CD4-positive, alpha-beta T cell (primary cell): ENCODE measurements at regions not wholly inside any gene's neighbourhood (a gene's known extent, or its start where the extent isn't known, plus 50 kb on each side); places are given as distances from the start of the nearest gene placed in this dataset.

ENCODE experiments used
- ATAC-seq: fragments of 200-7000 bp; cut with Tn5 transposase; one replicate; pipeline ENCODE4 v1.10.0; 2022; ENCODE audit warnings: mild to moderate bottlenecking; ENCODE audit not compliant: poor library complexity
- CTCF ChIA-PET: fragments of 350-600 bp; sonication (Branson Sonifier 250); formaldehyde crosslinking; loops from one replicate; lab custom pipeline; 2021; ENCODE audit warnings: antibody characterized with exemption, inconsistent platforms; lab: Charles Lee
- POLR2A ChIA-PET: fragments of 350-600 bp; sonication (Branson Sonifier 250); formaldehyde crosslinking; loops from one replicate; lab custom pipeline; 2021; ENCODE audit warnings: antibody characterized with exemption, inconsistent platforms; lab: Charles Lee
- DNase-seq, 14 experiments: peaks; one replicate each; pipeline ENCODE4 v3.0.0-alpha.2; 2013 to 2020; ENCODE audit warnings: mixed read lengths in 2 of 14
- H3K27ac ChIP-seq, 2 donors: one replicate each; pipeline versions ENCODE4 v1.5.1 to v1.7.0; 2013; ENCODE audit warnings: low read length in 2 of 2, low read depth in 1 of 2, mild to moderate bottlenecking in 1 of 2
- H3K27me3 ChIP-seq, 2 experiments: 1 replicate in 1 of 2; 2 replicates in 1 of 2; pipeline versions ENCODE4 v1.6.1 to v1.7.0; 2013; ENCODE audit warnings: low read length in 2 of 2, control low read depth in 1 of 2, mild to moderate bottlenecking in 1 of 2, moderate library complexity in 1 of 2; ENCODE audit not compliant: insufficient read depth in 2 of 2, control insufficient read depth in 1 of 2
- H3K36me3 ChIP-seq: one replicate; pipeline ENCODE4 v1.6.1; 2013; ENCODE audit warnings: low read length, control low read depth; ENCODE audit not compliant: insufficient read depth
- H3K4me1 ChIP-seq: one replicate; pipeline ENCODE4 v1.6.1; 2013; ENCODE audit warnings: low read length, control low read depth; ENCODE audit not compliant: insufficient read depth
- H3K4me3 ChIP-seq: one replicate; pipeline ENCODE4 v1.5.1; 2013; ENCODE audit warnings: mild to moderate bottlenecking, low read length, moderate library complexity
- H3K9me3 ChIP-seq, 2 experiments: 1 replicate in 1 of 2; 2 replicates in 1 of 2; pipeline versions ENCODE4 v1.6.1 to v1.7.0; 2013; ENCODE audit warnings: low read length in 2 of 2, mild to moderate bottlenecking in 2 of 2, control low read depth in 1 of 2, moderate library complexity in 1 of 2; ENCODE audit not compliant: control insufficient read depth in 1 of 2, insufficient read depth in 1 of 2
- H3K27ac Mint-ChIP-seq: one replicate; pipeline ENCODE4 v1.8.0; 2020; ENCODE audit warnings: mixed read lengths
- H3K27me3 Mint-ChIP-seq: one replicate; pipeline ENCODE4 v1.8.0; 2021; ENCODE audit warnings: mixed read lengths
- H3K36me3 Mint-ChIP-seq: one replicate; pipeline ENCODE4 v1.8.0; 2021; ENCODE audit warnings: low read depth, mixed read lengths
- H3K4me1 Mint-ChIP-seq: one replicate; pipeline ENCODE4 v1.8.0; 2021; ENCODE audit warnings: low read depth, mixed read lengths
- H3K4me3 Mint-ChIP-seq: one replicate; pipeline ENCODE4 v1.8.0; 2020; ENCODE audit warnings: mild to moderate bottlenecking, mixed read lengths
- H3K9me3 Mint-ChIP-seq: one replicate; pipeline ENCODE4 v1.8.0; 2020; ENCODE audit warnings: mixed read lengths
- intact Hi-C, 2 experiments: fragments of 100-400 bp; cut with DNase I in 1 of 2; cut with micrococcal nuclease in 1 of 2; formaldehyde crosslinking; loops; one replicate each; pipeline versions ENCODE4 v1.15.1 to v1.9.0; 2023 to 2025; cut with DNase I, micrococcal nuclease
- TF ChIP-seq, protein P1 (sequence below): fragments of 200-600 bp; IDR thresholded peaks from one replicate; pipeline ENCODE4 v1.8.0; 2022; ENCODE audit warnings: antibody characterized with exemption, mild to moderate bottlenecking

DNA sequence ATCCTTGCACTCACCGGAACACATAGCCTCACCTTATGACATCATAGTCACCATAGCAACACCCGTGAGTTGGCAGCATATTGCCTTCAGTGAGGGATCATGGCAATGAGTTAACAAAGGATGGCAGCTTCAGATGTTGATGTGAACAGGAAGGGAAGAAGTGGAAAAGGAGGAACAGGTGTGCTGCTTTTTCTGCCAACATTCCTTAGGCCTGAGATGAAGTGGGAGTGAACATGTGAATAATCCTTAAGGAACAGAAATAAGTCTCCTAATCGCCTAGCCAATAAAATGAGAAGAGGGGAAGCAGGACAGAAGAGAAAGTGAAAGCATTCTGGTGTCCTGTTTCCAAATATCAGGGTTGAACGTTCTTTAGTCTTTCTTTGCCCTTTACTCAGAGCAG is 360.0 kb downstream of the BRINP1 start:
- Histone ChIP-seq H3K36me3 (no peaks in the 10 kb centered on the region), H3K9me3 (no peaks in the 10 kb centered on the region), H3K4me1 (no peaks in the 10 kb centered on the region), H3K27me3 (no peaks in the 10 kb centered on the region), H3K4me3 (no peak overlapping the region), H3K27ac (no peak overlapping the region)
- Mint-ChIP-seq H3K27ac (no peak overlapping the region), H3K4me3 (no peak overlapping the region), H3K27me3 (no peaks in the 10 kb centered on the region), H3K36me3 (no peaks in the 10 kb centered on the region), H3K9me3 (no peaks in the 10 kb centered on the region), H3K4me1 (no peaks in the 10 kb centered on the region)
- ATAC-seq (no peak), DNase-seq (no peak)
- intact Hi-C loops, result no loop called here
- TF ChIP-seq, protein P1, sequence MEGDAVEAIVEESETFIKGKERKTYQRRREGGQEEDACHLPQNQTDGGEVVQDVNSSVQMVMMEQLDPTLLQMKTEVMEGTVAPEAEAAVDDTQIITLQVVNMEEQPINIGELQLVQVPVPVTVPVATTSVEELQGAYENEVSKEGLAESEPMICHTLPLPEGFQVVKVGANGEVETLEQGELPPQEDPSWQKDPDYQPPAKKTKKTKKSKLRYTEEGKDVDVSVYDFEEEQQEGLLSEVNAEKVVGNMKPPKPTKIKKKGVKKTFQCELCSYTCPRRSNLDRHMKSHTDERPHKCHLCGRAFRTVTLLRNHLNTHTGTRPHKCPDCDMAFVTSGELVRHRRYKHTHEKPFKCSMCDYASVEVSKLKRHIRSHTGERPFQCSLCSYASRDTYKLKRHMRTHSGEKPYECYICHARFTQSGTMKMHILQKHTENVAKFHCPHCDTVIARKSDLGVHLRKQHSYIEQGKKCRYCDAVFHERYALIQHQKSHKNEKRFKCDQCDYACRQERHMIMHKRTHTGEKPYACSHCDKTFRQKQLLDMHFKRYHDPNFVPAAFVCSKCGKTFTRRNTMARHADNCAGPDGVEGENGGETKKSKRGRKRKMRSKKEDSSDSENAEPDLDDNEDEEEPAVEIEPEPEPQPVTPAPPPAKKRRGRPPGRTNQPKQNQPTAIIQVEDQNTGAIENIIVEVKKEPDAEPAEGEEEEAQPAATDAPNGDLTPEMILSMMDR, result no peak
- CTCF ChIA-PET, result no interaction called here
- POLR2A ChIA-PET, result no interaction called here

DNA sequence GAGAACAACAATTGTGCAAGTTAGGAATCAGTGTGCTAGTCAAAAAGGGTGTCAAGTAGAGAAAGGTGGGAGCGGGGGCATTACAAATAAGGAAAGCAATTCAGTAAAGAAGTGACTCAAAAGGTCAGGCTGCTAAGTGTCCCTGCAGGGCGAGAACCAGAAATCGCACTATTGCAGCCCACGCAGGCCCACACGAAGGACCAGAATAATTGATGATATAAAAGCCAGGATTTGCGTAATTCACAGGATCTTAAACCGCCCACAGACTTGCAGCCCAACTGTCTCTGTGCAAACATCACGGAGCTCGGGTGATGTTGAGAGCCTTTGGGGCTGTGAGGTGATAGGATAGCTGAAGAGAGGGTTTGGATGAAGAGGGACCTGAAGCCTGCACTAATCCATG is 349.0 kb downstream of the BRINP1 start:
- no peaks in the 10 kb centered on the region for H3K4me1 ChIP-seq
- CTCF ChIA-PET, result no interaction called here
- Mint-ChIP-seq H3K27ac (no peak overlapping the region), H3K27me3 (no peaks in the 10 kb centered on the region), H3K4me3 (no peak overlapping the region), H3K9me3 (peaks cover 7% of the 10 kb centered on the region), H3K36me3 (no peaks in the 10 kb centered on the region), H3K4me1 (no peaks in the 10 kb centered on the region)
- H3K4me3 ChIP-seq, result no peak overlapping the region
- intact Hi-C loops, result no loop called here
- H3K36me3 ChIP-seq, result no peaks in the 10 kb centered on the region
- POLR2A ChIA-PET, result no interaction called here
- no peak overlapping the region for H3K27ac ChIP-seq
- no peak for ATAC-seq
- H3K27me3 ChIP-seq, result no peaks in the 10 kb centered on the region
- DNase-seq, result no peak
- peaks cover 0 to 4% of the 10 kb centered on the region in 2 experiments for H3K9me3 ChIP-seq
- TF ChIP-seq, protein P1, result no peak

DNA sequence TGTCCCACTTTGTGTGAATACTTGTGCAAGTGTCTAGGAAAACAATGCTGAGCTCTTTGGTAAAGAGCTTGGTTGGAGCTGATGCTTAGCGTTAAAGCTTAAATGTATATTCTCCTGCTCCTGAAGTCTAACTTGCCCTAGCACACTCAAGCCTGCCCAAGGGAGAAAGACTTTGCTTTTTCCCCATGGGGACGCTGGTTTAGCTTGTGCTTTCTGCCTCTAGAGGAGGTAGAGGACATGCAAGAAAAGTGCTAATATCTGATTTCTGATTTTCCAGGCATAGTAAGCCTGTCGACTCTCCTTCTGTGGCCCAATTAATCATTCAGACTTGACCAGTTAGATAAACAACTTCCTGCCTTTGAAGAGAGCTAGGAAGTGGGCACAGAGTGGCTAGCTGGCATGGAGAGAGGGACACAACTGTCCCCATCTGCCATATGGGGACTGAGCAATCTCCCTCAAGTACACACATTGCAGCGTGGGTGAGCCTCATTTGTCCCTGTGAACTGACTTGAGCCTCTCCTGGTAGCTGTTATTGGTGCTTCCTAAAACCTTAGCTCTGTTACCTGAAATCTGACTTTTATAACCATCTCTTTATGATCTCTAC is 348.4 kb downstream of the BRINP1 start:
- Histone ChIP-seq H3K27me3 (no peaks in the 10 kb centered on the region), H3K36me3 (no peaks in the 10 kb centered on the region), H3K4me3 (no peak overlapping the region), H3K4me1 (no peaks in the 10 kb centered on the region), H3K9me3 (peaks cover 0 to 4% of the 10 kb centered on the region in 2 experiments), H3K27ac (no peak overlapping the region)
- H3K4me3 Mint-ChIP-seq, result no peak overlapping the region
- H3K27me3 Mint-ChIP-seq, result no peaks in the 10 kb centered on the region
- H3K4me1 Mint-ChIP-seq, result no peaks in the 10 kb centered on the region
- H3K9me3 Mint-ChIP-seq, result peaks cover 5% of the 10 kb centered on the region
- intact Hi-C loops, result no loop called here
- no peak for DNase-seq
- ChIA-PET CTCF (no interaction called here), POLR2A (no interaction called here)
- no peak for ATAC-seq
- no peak overlapping the region for H3K27ac Mint-ChIP-seq
- no peaks in the 10 kb centered on the region for H3K36me3 Mint-ChIP-seq
- TF ChIP-seq, protein P1, result no peak
